HPDE6-E6E7 (cell line): ENCODE measurements at regions not wholly inside any gene's neighbourhood (a gene's known extent, or its start where the extent isn't known, plus 50 kb on each side); places are given as distances from the start of the nearest gene placed in this dataset.

Experiments
- DNase-seq: peaks from one replicate; pipeline ENCODE4 v3.0.0; 2011; ENCODE audit warnings: missing footprints; ENCODE audit errors: extremely low spot score

DNA sequence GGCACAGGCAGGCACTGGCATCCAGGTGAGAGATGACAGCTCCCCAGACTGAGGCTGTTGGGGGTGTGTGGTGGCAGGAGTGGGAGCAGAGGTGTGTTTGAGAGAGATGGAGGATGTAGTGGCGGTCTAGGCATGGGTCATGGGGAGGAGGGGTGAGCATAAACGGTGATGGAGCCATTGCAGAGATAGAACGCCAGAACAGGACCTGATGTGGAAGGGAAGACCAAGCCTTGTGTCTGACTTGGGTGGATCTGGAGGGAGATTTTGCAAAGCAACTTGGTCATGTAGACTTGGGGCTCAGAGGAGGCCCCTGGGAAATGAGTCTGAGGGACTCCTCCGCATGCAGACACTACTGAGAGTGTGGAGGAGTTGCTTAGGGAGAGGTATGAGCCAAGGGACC is 50.0 kb upstream of the CLDN5 start:
- DNase-seq = no peak

DNA sequence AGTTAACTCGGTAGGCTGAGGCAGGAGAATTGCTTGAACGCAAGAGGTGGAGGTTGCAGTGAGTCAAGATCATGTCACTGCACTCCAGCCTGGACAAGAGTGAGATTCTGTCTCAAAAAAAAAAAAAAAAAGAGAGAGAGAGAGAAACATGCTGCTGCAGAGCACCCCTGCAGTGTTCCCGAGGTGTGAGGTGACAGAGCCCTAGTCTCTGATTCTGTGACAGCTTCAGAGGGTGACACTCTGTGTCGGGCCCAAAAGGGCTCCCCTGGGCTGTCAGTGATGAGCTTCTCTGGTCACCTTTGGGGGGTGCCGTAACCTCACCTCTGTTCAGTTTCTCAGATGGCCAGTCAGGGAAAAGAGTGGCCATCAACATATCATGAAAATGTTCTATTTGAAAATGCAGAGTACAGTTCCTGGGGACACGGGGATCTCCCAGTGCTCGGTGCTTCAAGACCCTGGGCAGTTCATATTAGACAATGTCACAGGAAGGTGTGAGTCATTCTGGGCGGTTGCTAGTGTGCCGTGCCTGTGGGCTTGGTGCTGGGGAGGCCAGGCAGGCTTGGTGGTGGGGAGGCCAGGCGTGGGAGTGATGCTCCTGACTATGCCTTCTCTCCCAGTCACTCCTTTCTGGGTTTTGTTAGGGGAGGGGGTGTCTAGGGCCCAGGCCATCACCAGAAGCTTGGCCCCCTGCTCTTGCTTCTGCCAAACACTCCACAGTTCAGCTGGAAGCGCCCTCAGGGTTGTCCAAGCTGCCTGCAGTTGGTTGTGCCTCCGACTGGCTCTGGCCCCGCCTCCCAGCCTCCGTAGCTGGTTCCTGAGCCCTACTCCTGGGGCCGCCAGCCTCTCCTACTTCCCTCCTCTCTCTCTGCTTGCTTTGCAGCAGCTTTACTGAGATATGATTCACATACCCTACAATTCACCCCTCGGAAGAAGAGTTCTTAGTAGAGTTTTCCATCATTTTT is 52.5 kb upstream of the CLDN5 start:
- no peak for DNase-seq

DNA sequence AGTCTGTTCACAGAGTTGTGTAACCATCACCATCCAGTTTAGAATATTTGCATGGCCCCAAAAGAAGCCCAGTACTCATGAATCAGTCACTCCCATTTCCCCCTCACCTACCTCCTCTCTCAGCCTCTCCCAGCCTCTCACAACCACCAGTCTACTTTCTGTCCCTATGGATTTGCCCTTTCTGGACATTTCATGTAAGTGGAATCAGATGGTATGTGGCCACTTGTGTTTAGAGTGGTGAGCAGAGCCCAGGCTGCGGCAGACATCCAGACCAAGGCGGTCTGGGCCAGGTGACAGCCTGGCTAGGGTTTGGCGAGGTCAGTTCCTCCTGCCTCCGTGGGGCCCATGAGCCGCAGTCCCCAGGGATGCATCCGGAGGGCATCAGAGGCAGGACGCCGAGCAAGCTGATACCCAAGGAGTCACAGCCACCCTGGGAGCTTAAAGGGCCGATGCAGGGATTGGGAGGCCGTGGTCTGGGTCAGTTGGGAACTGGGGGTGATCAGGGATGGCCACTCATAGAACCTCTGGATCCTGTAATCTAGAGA is 53.3 kb upstream of the CLDN5 start:
- DNase-seq = no peak

DNA sequence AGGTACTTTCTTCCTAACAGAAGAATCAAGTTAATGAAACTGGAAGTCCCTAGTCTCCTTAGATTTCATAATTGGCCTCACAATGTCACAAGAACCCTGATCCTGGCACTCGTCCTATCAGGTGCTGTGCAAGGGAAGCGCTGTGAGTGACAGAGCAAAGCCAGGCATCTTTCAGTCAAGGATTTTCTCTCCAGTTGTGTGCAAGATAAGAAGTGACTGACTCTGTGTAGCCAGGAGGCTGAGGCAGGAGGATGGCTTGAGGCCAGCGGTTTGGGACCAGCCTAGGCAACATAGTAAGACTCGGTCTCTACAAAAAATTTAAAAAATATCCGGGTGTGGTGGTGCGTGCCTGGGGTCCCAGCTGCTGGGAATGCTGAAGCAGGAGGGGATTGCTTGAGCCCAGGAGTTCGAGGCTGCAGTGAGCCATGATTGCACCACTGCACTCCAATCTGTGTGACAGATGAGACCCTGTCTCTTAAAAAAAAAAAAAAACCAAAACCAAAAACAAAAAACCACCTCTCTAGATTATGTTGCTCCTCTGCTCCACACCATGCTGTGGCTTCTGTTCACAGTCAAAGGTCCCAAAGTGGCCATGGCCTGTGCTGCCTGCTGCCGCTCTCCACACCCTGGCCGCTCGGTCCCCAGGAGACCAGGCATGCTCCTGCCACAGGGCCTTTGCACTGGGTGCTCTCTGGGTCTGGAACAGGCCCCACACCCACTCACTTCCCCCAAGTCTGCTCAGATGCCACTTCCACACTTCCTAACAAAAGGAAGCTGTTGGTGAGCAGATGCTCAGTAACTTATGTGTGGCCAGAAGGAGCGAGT is 54.2 kb upstream of the CLDN5 start:
- no peak for DNase-seq

GRCh38 chr22:19579115-19579811 is 55.1 kb upstream of the CLDN5 start:
- no peak for DNase-seq

DNA sequence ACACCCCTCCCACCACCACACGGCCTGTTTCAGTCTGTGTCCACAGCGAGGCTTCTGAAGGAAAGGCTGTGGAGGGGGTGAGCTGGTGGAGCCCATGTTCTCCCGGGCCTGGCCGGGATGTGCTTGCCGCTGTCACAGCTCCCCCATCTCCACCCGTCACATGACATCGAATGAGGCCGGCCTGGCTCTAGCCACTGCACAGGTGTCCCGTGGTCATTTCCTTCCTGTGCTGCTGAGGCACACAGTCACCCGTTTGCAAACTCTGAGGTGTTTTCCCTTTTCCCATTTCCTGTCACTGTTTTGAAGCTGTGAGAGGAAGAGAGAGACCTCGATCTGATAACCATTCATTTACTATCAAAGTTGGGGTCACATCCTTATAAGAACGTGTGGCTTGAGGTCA is 55.7 kb upstream of the CLDN5 start:
- no peak for DNase-seq

- DNase-seq = no peak
Observed at GRCh38 chr22:19580291-19580890, 56.2 kb upstream of the CLDN5 start.

GRCh38 chr22:19582033-19582693 is 58.0 kb upstream of the CLDN5 start:
- no peak for DNase-seq

GRCh38 chr22:19586922-19587684 is 62.9 kb upstream of the CLDN5 start:
- no peak for DNase-seq

GRCh38 chr22:19590696-19591095 is 66.5 kb upstream of the CLDN5 start:
- DNase-seq = no peak

GRCh38 chr22:19591568-19591967 is 67.4 kb upstream of the CLDN5 start:
- DNase-seq = no peak

- no peak for DNase-seq
Observed at GRCh38 chr22:19592464-19592863, 68.3 kb upstream of the CLDN5 start.

DNA sequence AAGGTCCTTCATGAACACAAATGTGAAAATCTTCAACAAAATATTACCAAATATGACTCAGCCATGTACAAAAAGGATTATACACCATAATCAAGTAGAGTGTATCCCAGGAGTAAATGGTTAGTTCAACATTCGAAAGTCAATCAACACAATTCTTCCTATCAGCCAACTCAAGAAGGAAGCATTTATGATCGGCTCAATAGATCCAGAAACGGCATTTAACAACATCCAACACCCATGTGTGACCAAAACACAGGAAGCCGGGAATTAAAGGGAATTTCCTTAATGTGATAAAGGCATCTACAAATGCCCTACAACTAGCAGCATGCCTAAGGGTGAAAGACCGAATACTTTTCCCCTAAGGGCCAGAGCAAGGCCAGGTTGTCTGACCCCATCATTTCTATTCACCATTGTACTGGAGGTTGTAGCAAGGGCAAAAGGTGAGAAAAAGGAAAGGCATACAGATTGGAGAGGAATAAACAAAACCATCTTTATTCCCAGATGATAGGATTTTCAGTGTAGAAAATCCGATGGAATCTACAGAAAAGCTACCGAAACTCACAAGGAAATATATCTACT is 69.9 kb upstream of the CLDN5 start:
- DNase-seq = no peak

DNA sequence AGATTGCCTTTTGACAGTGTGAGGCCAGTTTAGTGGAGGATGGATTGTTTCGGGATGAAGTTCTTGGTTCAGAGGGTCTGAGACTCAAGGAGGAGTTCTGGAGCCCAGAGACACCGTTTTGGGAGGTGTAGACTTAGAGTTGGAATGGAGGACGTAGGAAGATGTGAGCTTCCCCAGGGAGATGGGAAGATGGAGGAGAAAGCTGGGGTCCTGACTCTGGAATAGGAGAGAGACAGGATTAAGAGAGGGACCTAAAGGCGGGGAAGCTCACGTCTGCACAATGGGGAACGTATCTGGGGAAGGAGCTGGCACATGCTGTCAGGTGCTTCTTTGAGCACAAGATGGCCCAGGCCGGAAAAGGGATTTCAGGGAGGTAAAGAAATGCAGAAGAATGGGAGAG is 71.3 kb upstream of the CLDN5 start:
- no peak for DNase-seq

DNA sequence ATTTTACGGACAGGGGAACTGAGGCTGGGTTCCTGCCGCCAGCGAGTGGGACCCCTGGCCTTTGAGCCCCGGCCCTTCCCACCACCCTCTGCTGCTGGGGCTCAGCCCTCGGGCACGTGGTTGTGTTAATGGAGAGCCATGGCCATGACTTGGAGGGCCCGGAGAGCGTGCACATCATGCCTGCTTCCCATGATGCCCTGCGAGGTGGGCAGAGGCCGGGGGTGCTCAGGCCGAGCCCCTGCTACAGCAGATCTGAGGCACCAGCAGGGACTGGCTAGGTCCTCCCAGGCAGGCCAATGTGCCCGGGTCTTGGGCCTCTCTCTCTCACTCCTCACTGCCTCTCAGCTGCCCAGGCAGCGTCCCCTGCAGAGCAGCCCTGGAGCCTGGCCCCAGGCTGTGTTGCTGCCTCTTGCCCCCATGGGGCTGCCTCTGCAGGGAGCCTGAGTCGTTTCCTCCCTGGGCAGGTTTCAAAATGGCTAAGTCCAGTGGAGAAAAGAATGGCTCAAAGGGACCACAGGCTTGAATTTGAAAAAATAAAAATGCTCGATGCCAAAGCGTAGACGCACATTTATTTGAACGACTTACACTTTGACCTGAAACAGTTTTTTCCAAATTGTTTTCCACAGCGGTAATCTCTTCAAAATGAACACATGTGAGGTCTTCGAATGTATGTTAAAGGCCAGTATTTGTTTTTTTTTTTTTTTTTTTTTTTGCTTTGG is 72.6 kb upstream of the CLDN5 start:
- DNase-seq = no peak

DNA sequence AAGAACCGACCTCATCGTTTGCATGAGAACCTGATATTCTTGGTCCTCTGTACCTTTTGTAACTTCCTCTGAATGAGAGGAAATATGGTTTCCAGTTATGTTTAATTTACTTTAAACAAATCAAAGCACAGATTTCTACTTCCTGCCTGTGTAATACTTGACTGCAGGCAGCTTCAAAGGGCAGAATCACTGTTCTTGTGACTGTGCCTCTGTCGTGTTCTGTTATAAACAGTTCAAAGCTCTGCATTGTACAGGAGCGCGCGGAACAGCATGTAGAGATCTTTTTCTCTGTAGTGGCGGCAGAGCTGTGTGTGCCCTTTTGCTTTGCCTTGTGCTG is 73.2 kb upstream of the CLDN5 start:
- no peak for DNase-seq

DNA sequence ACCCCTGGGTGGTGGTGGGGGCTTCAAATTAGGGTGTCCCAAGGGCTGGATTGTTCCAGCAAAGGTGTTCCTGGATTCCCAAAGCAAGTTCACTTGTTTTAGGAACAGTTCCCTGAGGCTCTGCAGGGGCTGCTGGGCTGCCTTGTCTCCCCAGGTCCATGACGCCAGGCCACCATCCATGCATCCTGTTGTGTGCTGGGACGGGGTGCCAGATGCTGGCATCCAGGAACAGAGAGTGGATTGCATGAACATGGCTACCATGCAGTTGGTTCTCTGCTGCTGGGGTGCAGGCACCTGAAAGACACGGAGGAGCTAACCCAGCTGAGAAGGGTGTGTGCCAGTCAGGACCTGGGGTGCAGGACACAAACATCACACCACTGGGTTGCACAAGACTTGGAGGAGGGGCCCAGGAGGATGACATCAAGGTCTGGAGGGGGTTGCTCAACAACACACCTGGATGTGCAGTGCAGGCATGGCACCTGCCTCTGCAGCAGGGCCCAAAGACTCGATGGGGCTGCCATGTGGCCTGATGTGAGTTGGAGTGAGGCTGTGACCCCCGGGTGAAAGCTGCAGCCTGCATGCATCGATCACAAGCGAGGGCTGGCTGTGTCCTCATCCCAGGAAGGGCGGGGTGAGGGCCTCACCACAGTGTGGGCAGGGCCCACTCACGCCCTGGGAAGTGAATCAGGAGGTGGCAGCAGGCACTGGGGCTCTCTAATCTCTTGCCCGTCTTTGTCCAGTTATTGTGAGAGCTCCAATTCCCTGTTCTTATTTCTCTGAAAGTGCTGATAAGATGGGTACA is 74.0 kb upstream of the CLDN5 start:
- peak; percentile 66 for DNase-seq

- no peak for DNase-seq
Observed at GRCh38 chr22:19599004-19599403, 74.8 kb upstream of the CLDN5 start.
